ENCODE measurements at regions not wholly inside any gene's neighbourhood (a gene's known extent, or its start where the extent isn't known, plus 50 kb on each side); places are given as distances from the start of the nearest gene placed in this dataset.
A peak's percentile ranks its signal among the peaks of the same experiment; 100 is the strongest.

- H3K36me3 ChIP-seq (ENCODE audit: control insufficient read depth, insufficient read depth, low read length), result no peaks in the 10 kb centered on the region
- no peak for TF ChIP-seq CTCF (IDR thresholded peaks at IDR 0.05; ENCODE audit: insufficient read depth, low read depth, low read length)
- H3K27me3 ChIP-seq (ENCODE audit: control insufficient read depth, insufficient read depth, low read length), result peaks cover 4% of the 10 kb centered on the region
- no peak for DNase-seq (ENCODE audit: low read depth)
- ChIA-PET CTCF (interaction anchor here (0.6 to 3.0 kb wide), 10 partner anchors 8 to 1735 kb away, joined by 3 to 42 read pairs (median 6); no protein-coding TSS in a partner anchor), POLR2A (interaction anchor here (0.6 kb wide), 1 partner anchor 49 kb away, joined by 3 read pairs; no protein-coding TSS in a partner anchor)
- H3K4me3 ChIP-seq (ENCODE audit: low read depth, low read length), result no peak overlapping the region
Measured at GRCh38 chr7:15016766-15017165, 114.2 kb upstream of the DGKB start.

- DNase-seq (ENCODE audit: low read depth), result no peak
- Histone ChIP-seq H3K36me3 (ENCODE audit: control insufficient read depth, insufficient read depth, low read length) (no peaks in the 10 kb centered on the region), H3K4me3 (ENCODE audit: low read depth, low read length) (no peak overlapping the region), H3K27me3 (ENCODE audit: control insufficient read depth, insufficient read depth, low read length) (peaks cover 4% of the 10 kb centered on the region)
- POLR2A ChIA-PET, result interaction anchor here (0.6 kb wide), 1 partner anchor 49 kb away, joined by 3 read pairs; no protein-coding TSS in a partner anchor
- CTCF ChIA-PET, result interaction anchor here (0.6 to 3.0 kb wide), 18 partner anchors 9 to 1735 kb away, joined by 3 to 42 read pairs (median 4); no protein-coding TSS in a partner anchor
- TF ChIP-seq CTCF (IDR thresholded peaks at IDR 0.05; ENCODE audit: insufficient read depth, low read depth, low read length), result no peak
Measured at GRCh38 chr7:15016315-15016667, 113.7 kb upstream of the DGKB start.

GRCh38 chr7:15015545-15016314, 113.2 kb upstream of the DGKB start:
- Histone ChIP-seq H3K36me3 (ENCODE audit: control insufficient read depth, insufficient read depth, low read length) (no peaks in the 10 kb centered on the region), H3K4me3 (ENCODE audit: low read depth, low read length) (no peak overlapping the region), H3K27me3 (ENCODE audit: control insufficient read depth, insufficient read depth, low read length) (peaks cover 4% of the 10 kb centered on the region)
- ChIA-PET CTCF (interaction anchor here (0.6 to 3.0 kb wide), 22 partner anchors 8 to 1734 kb away, joined by 3 to 42 read pairs (median 4); no protein-coding TSS in a partner anchor), POLR2A (no interaction called here)
- TF ChIP-seq CTCF (IDR thresholded peaks at IDR 0.05; ENCODE audit: insufficient read depth, low read depth, low read length), result peak; percentile 68
- DNase-seq (ENCODE audit: low read depth), result no peak

- CTCF ChIA-PET, result interaction anchor here (1.0 to 1.3 kb wide), 2 partner anchors 10 to 320 kb away, joined by 3 to 4 read pairs; no protein-coding TSS in a partner anchor
- POLR2A ChIA-PET, result no interaction called here
- H3K36me3 ChIP-seq (ENCODE audit: control insufficient read depth, insufficient read depth, low read length), result no peaks in the 10 kb centered on the region
- no peak for TF ChIP-seq CTCF (IDR thresholded peaks at IDR 0.05; ENCODE audit: insufficient read depth, low read depth, low read length)
- peaks cover 4% of the 10 kb centered on the region for H3K27me3 ChIP-seq (ENCODE audit: control insufficient read depth, insufficient read depth, low read length)
- H3K4me3 ChIP-seq (ENCODE audit: low read depth, low read length), result no peak overlapping the region
- DNase-seq (ENCODE audit: low read depth), result no peak
Measured at GRCh38 chr7:15012135-15012534, 109.6 kb upstream of the DGKB start.

- Histone ChIP-seq H3K4me3 (ENCODE audit: low read depth, low read length) (no peak overlapping the region), H3K36me3 (ENCODE audit: control insufficient read depth, insufficient read depth, low read length) (no peaks in the 10 kb centered on the region), H3K27me3 (ENCODE audit: control insufficient read depth, insufficient read depth, low read length) (peaks cover 2% of the 10 kb centered on the region; the same call in 1 of the 2 replicates)
- no peak for TF ChIP-seq CTCF (IDR thresholded peaks at IDR 0.05; ENCODE audit: insufficient read depth, low read depth, low read length)
- ChIA-PET CTCF (interaction anchor here (1.3 kb wide), 1 partner anchor 11 kb away, joined by 3 read pairs; no protein-coding TSS in a partner anchor), POLR2A (no interaction called here)
- no peak for DNase-seq (ENCODE audit: low read depth)
Measured at GRCh38 chr7:15011289-15011688, 108.7 kb upstream of the DGKB start.
